ENCODE measurements at regions not wholly inside any gene's neighbourhood (a gene's known extent, or its start where the extent isn't known, plus 50 kb on each side); places are given as distances from the start of the nearest gene placed in this dataset.
"Not testable (repeated sequence)": the region's sequence is repeated elsewhere in the genome, so short reads cannot be mapped to it uniquely, and the experiment has no call there.

DNA sequence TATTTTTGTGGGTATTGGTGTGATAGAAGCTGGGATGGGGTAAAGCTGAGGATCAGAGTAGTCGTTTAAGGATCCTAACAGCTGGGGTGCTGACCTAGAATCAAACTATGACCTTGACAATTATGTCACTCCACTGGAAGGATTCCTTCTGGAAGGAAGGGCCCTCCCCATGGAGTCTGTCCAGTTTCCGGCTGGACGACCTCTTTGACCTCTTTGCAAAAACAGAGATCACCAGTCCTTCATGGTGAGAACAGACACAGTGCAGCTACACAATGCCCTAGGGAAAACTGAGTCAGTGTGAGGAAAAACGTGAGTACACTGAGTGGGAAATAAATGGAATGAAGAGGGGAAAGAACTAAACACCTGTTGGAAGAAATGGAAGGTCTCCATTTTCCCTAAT lies 445.6 kb downstream of the MAT2B start:
- Histone ChIP-seq H3K4me1 (ENCODE audit: control insufficient read depth, insufficient read depth, low read length) (no peaks in the 10 kb centered on the region), H3K27ac (ENCODE audit: low read depth, low read length) (no peak overlapping the region), H3K36me3 (ENCODE audit: control insufficient read depth, insufficient read depth, low read length) (no peaks in the 10 kb centered on the region), H3K4me3 (ENCODE audit: low read length) (no peak overlapping the region), H3K9ac (ENCODE audit: low read length) (no peak overlapping the region), H3K27me3 (ENCODE audit: control insufficient read depth, insufficient read depth, low read length) (no peaks in the 10 kb centered on the region)

DNA sequence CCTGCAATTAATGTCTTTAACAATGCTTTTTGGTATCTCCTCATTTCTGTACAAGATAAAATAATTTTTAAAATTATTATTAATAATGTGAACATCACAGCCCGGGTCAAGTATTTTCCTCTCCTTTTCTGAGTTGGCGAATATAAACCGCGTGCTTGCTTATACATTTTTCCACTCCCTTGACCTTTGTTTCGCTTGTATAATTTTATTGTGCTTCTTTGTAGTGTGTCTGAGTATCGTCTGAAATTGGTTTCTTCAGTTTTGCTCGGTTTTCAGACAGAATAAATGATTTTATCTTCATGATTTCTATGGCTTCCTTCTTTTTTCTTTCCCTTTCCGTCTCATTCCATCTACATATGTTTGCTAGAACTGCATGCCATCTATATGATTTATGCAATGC lies 448.5 kb downstream of the MAT2B start:
- Histone ChIP-seq H3K27ac (ENCODE audit: low read depth, low read length) (no peak overlapping the region), H3K4me1 (ENCODE audit: control insufficient read depth, insufficient read depth, low read length) (no peaks in the 10 kb centered on the region), H3K36me3 (ENCODE audit: control insufficient read depth, insufficient read depth, low read length) (no peaks in the 10 kb centered on the region), H3K4me3 (ENCODE audit: low read length) (no peak overlapping the region), H3K9ac (ENCODE audit: low read length) (no peak overlapping the region), H3K27me3 (ENCODE audit: control insufficient read depth, insufficient read depth, low read length) (no peaks in the 10 kb centered on the region)

DNA sequence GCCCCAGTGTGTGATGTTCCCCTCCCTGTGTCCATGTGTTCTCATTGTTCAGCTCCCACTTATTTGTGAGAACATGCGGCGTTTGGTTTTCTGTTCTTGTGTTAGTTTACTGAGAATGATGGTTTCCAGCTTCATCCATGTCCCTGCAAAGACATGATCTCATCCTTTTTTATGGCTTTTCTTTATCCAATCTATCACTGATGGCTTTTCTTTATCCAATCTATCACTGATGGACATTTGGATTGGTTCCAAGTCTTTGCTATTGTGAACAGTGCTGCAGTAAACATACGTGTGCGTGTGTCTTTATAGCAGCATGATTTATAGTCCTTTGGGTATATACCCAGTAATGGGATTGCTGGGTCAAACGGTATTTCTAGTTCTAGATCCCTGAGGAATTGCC lies 455.8 kb downstream of the MAT2B start:
- H3K27ac ChIP-seq (ENCODE audit: low read depth, low read length): not testable (repeated sequence)

DNA sequence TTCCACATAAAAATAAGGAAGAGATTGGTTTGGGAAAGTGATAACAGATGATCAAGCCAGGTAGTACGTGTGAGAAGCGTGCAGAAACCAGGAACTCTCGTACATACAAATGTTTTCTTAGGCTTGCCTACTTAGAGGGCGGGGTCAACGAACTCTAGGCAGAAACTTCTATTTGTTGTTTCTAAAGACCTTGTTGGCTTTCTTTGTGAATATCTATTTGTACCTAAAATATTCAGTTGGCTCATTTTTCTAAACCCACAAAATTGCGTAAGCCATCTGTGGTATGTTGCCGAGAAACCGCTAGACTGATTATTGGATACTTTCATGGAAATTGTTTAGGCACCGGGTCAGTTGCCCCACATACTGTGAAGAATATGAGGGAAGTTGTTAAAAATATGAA lies 458.5 kb downstream of the MAT2B start:
- H3K4me1 ChIP-seq (ENCODE audit: control insufficient read depth, insufficient read depth, low read length): no peaks in the 10 kb centered on the region
- H3K36me3 ChIP-seq (ENCODE audit: control insufficient read depth, insufficient read depth, low read length): no peaks in the 10 kb centered on the region
- no peaks in the 10 kb centered on the region for H3K27me3 ChIP-seq (ENCODE audit: control insufficient read depth, insufficient read depth, low read length)
- H3K4me3 ChIP-seq (ENCODE audit: low read length): no peak overlapping the region
- no peak overlapping the region for H3K27ac ChIP-seq (ENCODE audit: low read depth, low read length)
- no peak overlapping the region for H3K9ac ChIP-seq (ENCODE audit: low read length)

More for the DNA sequence above, 455.8 kb downstream of the MAT2B start:
- not testable (repeated sequence) for H3K4me3 ChIP-seq (ENCODE audit: low read length); H3K36me3 ChIP-seq (ENCODE audit: control insufficient read depth, insufficient read depth, low read length); H3K4me1 ChIP-seq (ENCODE audit: control insufficient read depth, insufficient read depth, low read length); H3K27me3 ChIP-seq (ENCODE audit: control insufficient read depth, insufficient read depth, low read length); H3K9ac ChIP-seq (ENCODE audit: low read length)

DNA sequence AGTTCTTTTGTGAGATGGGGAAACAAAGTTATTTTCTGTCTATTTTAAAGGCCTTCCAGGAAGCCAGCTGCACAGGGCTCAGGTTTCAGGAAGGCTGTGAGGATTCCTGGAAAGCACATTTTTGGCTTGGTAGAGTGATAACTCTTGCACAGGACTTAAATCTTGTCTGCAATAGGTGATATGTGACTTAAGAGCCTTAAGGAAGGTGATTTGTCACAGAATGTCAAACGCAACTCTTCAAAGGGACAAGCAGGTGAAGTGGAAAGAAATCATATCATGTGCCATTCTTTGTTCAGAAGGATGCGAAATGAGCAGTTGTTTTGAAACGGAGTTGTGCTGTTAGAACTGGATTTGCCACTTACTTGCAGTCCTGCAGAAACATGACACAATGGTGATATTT lies 459.3 kb downstream of the MAT2B start:
- no peak overlapping the region for H3K4me3 ChIP-seq (ENCODE audit: low read length)
- no peak overlapping the region for H3K27ac ChIP-seq (ENCODE audit: low read depth, low read length)
- H3K9ac ChIP-seq (ENCODE audit: low read length): no peak overlapping the region
- H3K4me1 ChIP-seq (ENCODE audit: control insufficient read depth, insufficient read depth, low read length): no peaks in the 10 kb centered on the region
- no peaks in the 10 kb centered on the region for H3K27me3 ChIP-seq (ENCODE audit: control insufficient read depth, insufficient read depth, low read length)
- H3K36me3 ChIP-seq (ENCODE audit: control insufficient read depth, insufficient read depth, low read length): no peaks in the 10 kb centered on the region

DNA sequence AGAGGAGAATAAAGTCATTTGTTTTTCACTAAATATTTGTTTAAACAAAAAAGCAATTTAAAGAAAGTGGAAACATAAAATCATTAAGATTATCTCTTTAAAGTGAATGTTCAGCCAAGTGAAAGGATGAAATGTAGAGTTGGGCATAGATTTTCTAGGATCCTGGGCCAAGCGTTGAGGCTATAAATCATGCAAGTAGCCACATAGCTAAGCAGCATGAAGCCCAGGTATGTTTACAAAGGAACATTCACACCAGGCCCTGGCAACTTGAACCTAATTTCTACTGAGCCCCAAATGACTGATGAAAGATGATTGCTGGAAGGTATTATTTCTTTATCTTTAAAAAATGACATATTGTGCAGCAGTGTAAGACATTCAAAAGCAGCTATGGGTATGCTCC lies 461.8 kb downstream of the MAT2B start:
- H3K4me3 ChIP-seq (ENCODE audit: low read length): no peak overlapping the region
- no peak overlapping the region for H3K9ac ChIP-seq (ENCODE audit: low read length)
- no peak overlapping the region for H3K27ac ChIP-seq (ENCODE audit: low read depth, low read length)
- no peaks in the 10 kb centered on the region for H3K4me1 ChIP-seq (ENCODE audit: control insufficient read depth, insufficient read depth, low read length)
- H3K36me3 ChIP-seq (ENCODE audit: control insufficient read depth, insufficient read depth, low read length): no peaks in the 10 kb centered on the region
- H3K27me3 ChIP-seq (ENCODE audit: control insufficient read depth, insufficient read depth, low read length): no peaks in the 10 kb centered on the region

DNA sequence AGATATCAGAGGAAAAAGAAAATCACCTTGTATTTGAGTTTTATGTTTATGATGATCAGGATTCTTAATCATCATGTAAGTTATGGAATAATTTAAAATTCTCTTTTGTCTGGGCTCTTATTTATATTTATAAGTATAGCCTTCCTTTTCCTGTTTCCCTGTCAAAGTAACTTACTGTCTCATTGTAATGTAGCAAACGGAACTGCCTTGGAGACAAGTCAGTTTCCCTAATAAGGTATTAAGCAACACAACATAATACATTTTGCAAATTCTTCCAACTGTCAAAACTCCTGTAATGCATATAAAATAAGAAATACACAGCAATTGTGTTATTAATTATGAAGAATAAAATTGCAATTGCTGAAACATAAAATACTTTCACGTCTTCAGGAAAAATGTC lies 463.2 kb downstream of the MAT2B start:
- no peaks in the 10 kb centered on the region for H3K36me3 ChIP-seq (ENCODE audit: control insufficient read depth, insufficient read depth, low read length)
- H3K9ac ChIP-seq (ENCODE audit: low read length): no peak overlapping the region
- H3K4me3 ChIP-seq (ENCODE audit: low read length): no peak overlapping the region
- H3K27me3 ChIP-seq (ENCODE audit: control insufficient read depth, insufficient read depth, low read length): no peaks in the 10 kb centered on the region
- no peak overlapping the region for H3K27ac ChIP-seq (ENCODE audit: low read depth, low read length)
- no peaks in the 10 kb centered on the region for H3K4me1 ChIP-seq (ENCODE audit: control insufficient read depth, insufficient read depth, low read length)

DNA sequence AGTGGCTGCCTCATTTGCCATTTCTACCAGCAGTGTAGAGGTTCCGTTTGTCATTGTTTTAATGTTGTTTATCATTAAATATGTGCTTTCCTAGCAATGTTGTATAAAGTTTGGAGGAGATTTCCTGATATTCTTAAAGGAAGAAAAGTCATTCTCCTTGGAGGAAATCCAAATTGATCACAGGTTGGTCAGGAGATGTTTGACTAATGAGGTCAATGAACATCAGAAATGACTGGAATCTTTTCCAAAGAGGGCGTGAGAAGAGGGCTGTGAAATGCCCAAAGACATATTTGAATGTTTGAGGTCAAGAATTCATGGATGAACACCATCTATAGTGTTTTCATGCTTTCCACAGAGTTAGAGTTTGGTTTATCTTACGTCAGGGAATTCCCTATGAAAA lies 471.3 kb downstream of the MAT2B start:
- H3K27me3 ChIP-seq (ENCODE audit: control insufficient read depth, insufficient read depth, low read length): no peaks in the 10 kb centered on the region
- no peak overlapping the region for H3K27ac ChIP-seq (ENCODE audit: low read depth, low read length)
- no peaks in the 10 kb centered on the region for H3K36me3 ChIP-seq (ENCODE audit: control insufficient read depth, insufficient read depth, low read length)
- H3K4me3 ChIP-seq (ENCODE audit: low read length): no peak overlapping the region
- no peak overlapping the region for H3K9ac ChIP-seq (ENCODE audit: low read length)
- no peaks in the 10 kb centered on the region for H3K4me1 ChIP-seq (ENCODE audit: control insufficient read depth, insufficient read depth, low read length)

DNA sequence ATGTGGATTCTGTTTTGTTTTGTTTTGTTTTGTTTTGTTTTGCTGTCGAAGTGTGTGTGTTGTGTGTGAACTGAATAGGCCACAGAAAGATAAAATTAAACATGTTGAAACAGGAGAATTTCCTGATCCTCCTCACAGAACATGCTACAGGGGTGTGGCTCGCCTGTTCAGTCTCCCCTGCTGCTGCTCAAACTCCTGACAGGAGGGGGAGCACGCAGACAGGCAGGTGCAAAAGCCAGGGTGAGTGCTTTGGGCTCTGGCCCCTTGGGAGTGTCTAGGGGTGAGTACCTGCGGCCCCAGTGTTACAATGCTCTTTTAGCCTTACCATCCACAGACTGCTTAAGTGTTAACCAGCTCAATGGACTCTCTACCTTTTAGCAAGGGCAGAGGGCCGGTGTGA lies 473.5 kb downstream of the MAT2B start:
- H3K4me1 ChIP-seq (ENCODE audit: control insufficient read depth, insufficient read depth, low read length): no peaks in the 10 kb centered on the region
- no peaks in the 10 kb centered on the region for H3K27me3 ChIP-seq (ENCODE audit: control insufficient read depth, insufficient read depth, low read length)

DNA sequence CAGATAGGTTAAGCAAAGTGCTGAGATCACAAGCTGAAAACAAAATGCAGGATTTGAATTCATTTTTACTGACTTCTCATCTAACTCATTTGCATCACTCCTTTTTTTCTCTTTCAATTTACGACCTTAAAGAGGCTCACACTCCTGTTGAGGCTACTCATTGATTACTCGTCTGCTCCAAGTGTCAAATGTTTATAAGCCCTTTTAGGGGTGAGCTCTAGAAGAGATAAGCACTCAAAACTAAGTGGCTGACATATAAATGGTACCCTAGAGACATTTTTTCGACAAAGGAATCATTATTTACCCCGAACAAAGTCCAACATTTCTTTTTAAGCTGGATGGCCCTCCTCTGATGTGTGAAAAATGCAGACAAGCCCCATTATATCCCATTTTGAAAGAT lies 483.1 kb downstream of the MAT2B start:
- no peaks in the 10 kb centered on the region for H3K27me3 ChIP-seq (ENCODE audit: control insufficient read depth, insufficient read depth, low read length)
- H3K4me1 ChIP-seq (ENCODE audit: control insufficient read depth, insufficient read depth, low read length): no peaks in the 10 kb centered on the region
- no peak overlapping the region for H3K9ac ChIP-seq (ENCODE audit: low read length)
- H3K4me3 ChIP-seq (ENCODE audit: low read length): no peak overlapping the region
- H3K27ac ChIP-seq (ENCODE audit: low read depth, low read length): no peak overlapping the region
- no peaks in the 10 kb centered on the region for H3K36me3 ChIP-seq (ENCODE audit: control insufficient read depth, insufficient read depth, low read length)

More for the DNA sequence above, 473.5 kb downstream of the MAT2B start:
- Histone ChIP-seq H3K9ac (ENCODE audit: low read length) (no peak overlapping the region), H3K36me3 (ENCODE audit: control insufficient read depth, insufficient read depth, low read length) (no peaks in the 10 kb centered on the region), H3K27ac (ENCODE audit: low read depth, low read length) (no peak overlapping the region), H3K4me3 (ENCODE audit: low read length) (no peak overlapping the region)

DNA sequence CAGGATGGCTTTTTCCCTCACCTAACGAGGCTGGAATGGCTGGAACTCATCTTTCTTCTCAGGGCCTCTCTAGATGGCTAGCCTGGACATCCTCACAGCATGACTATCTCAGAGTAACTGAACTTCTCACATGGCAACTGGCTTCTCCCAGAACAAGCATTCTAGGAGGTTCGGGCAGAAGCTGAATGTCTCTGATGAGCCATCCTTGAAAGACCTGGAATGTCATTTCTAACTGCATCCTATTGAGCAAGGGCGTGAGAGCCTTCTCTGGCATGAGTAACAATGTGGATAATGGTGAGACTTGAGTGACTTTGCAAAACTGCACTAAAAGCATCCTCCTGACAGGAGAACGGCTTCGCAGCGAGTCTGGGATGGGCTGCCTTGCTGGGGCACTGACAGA lies 487.7 kb downstream of the MAT2B start:
- no peak overlapping the region for H3K9ac ChIP-seq (ENCODE audit: low read length)
- H3K27ac ChIP-seq (ENCODE audit: low read depth, low read length): no peak overlapping the region
- H3K4me3 ChIP-seq (ENCODE audit: low read length): no peak overlapping the region
- no peaks in the 10 kb centered on the region for H3K36me3 ChIP-seq (ENCODE audit: control insufficient read depth, insufficient read depth, low read length)
- no peaks in the 10 kb centered on the region for H3K27me3 ChIP-seq (ENCODE audit: control insufficient read depth, insufficient read depth, low read length)
- H3K4me1 ChIP-seq (ENCODE audit: control insufficient read depth, insufficient read depth, low read length): no peaks in the 10 kb centered on the region

DNA sequence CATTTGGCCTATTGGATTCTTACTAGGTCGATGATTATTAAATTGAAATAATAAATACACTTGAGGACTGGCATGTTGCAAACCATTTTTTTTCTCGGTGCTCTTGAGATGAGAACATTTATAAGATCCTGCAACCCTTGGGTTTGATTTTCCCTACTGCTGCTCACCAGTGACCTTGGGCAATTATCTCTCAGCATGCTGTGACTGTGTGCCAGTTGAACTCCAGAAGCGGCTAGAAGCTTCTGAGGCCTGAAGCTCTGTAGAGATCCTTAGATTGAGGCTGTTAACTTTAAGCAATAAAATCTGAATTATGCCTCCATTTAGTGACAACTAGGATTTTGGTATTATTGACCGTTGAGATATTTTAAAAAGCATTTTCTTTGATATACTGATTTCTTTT lies 489.8 kb downstream of the MAT2B start:
- Histone ChIP-seq H3K27me3 (ENCODE audit: control insufficient read depth, insufficient read depth, low read length) (no peaks in the 10 kb centered on the region), H3K27ac (ENCODE audit: low read depth, low read length) (no peak overlapping the region), H3K9ac (ENCODE audit: low read length) (no peak overlapping the region), H3K36me3 (ENCODE audit: control insufficient read depth, insufficient read depth, low read length) (no peaks in the 10 kb centered on the region), H3K4me3 (ENCODE audit: low read length) (no peak overlapping the region), H3K4me1 (ENCODE audit: control insufficient read depth, insufficient read depth, low read length) (no peaks in the 10 kb centered on the region)

DNA sequence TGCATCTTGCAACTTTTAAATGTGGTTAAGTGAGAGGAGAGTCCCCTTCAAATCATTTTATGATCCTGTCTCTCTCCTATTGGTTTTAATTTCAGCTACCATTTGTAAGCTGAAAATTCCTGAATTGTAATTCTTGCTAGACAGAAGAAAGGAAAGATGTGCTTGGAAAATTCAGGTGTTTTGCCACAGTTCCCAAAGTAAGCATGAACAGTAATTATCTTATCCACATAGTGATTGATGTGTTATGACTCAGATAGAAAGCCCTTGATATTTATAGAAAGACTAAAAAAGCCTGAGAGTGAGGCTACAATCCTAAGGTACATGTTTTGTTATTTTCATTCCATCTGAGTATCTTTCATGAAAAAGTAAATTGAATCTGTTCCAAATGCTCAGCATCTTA lies 492.5 kb downstream of the MAT2B start:
- H3K36me3 ChIP-seq (ENCODE audit: control insufficient read depth, insufficient read depth, low read length): no peaks in the 10 kb centered on the region
- H3K9ac ChIP-seq (ENCODE audit: low read length): no peak overlapping the region
- H3K27me3 ChIP-seq (ENCODE audit: control insufficient read depth, insufficient read depth, low read length): no peaks in the 10 kb centered on the region
- H3K4me3 ChIP-seq (ENCODE audit: low read length): no peak overlapping the region
- no peak overlapping the region for H3K27ac ChIP-seq (ENCODE audit: low read depth, low read length)
- H3K4me1 ChIP-seq (ENCODE audit: control insufficient read depth, insufficient read depth, low read length): peaks cover 3% of the 10 kb centered on the region

DNA sequence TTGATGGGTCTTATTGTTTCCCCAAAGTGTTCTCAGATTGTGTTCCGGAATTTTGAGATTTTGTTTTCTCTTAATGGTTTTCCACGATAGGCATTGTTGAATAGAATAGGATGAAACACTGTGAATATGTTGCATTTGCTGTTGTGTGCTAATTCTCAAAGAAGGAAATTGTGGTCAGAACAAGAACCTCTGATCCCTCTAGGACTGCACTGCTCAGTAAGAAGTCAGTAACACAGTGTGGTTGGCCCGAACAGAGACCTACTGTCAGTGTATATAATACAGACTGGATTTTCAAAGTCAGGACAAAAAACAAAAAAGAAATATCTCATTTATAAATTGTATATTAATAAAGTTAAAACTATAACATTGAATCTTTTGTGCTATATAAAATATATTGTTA lies 494.8 kb downstream of the MAT2B start:
- H3K36me3 ChIP-seq (ENCODE audit: control insufficient read depth, insufficient read depth, low read length): no peaks in the 10 kb centered on the region
- H3K4me3 ChIP-seq (ENCODE audit: low read length): no peak overlapping the region
- no peak overlapping the region for H3K9ac ChIP-seq (ENCODE audit: low read length)
- H3K27ac ChIP-seq (ENCODE audit: low read depth, low read length): no peak overlapping the region
- H3K27me3 ChIP-seq (ENCODE audit: control insufficient read depth, insufficient read depth, low read length): no peaks in the 10 kb centered on the region
- H3K4me1 ChIP-seq (ENCODE audit: control insufficient read depth, insufficient read depth, low read length): peaks cover 3% of the 10 kb centered on the region

Data from rectal smooth muscle tissue (tissue), 1 donor.